Osteoblast (primary cell): ENCODE measurements at regions not wholly inside any gene's neighbourhood (a gene's known extent, or its start where the extent isn't known, plus 50 kb on each side); places are given as distances from the start of the nearest gene placed in this dataset.

Source experiments
- DNase-seq: peaks from one replicate; pipeline ENCODE4 v3.0.0; 2011; ENCODE audit warnings: low spot score, mixed read lengths; ENCODE audit not compliant: insufficient read length; ENCODE audit errors: missing footprints
- H2AFZ ChIP-seq: 2 replicates; pipeline ENCODE4 v1.6.0; 2011; ENCODE audit warnings: mild to moderate bottlenecking, low read length
- H3K27ac ChIP-seq: 2 replicates; pipeline ENCODE4 v1.5.1; 2011; ENCODE audit warnings: mild to moderate bottlenecking, low read depth, low read length, moderate library complexity
- H3K27me3 ChIP-seq: 2 replicates; pipeline ENCODE4 v1.6.0; 2012; ENCODE audit warnings: mild to moderate bottlenecking, control low read depth, inconsistent platforms, low read length, moderate library complexity; ENCODE audit not compliant: insufficient read depth
- H3K36me3 ChIP-seq: 2 replicates; pipeline ENCODE4 v1.5.1; 2011; ENCODE audit warnings: mild to moderate bottlenecking, low read length, control low read depth, moderate library complexity; ENCODE audit not compliant: insufficient read depth
- H3K4me1 ChIP-seq: 2 replicates; pipeline ENCODE4 v1.5.1; 2011; ENCODE audit warnings: mild to moderate bottlenecking, low read length, control low read depth, moderate library complexity; ENCODE audit not compliant: insufficient read depth
- H3K4me2 ChIP-seq: 2 replicates; pipeline ENCODE4 v1.6.0; 2011; ENCODE audit warnings: mild to moderate bottlenecking, low read length; ENCODE audit not compliant: insufficient read depth
- H3K4me3 ChIP-seq: fragments of 200-600 bp; sonication (generic); 3 replicates; pipeline ENCODE4 v1.5.1; 2012; ENCODE audit warnings: mild to moderate bottlenecking, low read length, inconsistent platforms; ENCODE audit not compliant: insufficient read depth
- H3K79me2 ChIP-seq: 2 replicates; pipeline ENCODE4 v1.6.0; 2012; ENCODE audit warnings: mild to moderate bottlenecking, low read length, control low read depth, inconsistent platforms; ENCODE audit not compliant: insufficient read depth
- H3K9me3 ChIP-seq: 2 replicates; pipeline ENCODE4 v1.5.1; 2011; ENCODE audit warnings: low read depth, low read length, control low read depth
- H4K20me1 ChIP-seq: 2 replicates; pipeline ENCODE4 v1.6.0; 2012; ENCODE audit warnings: mild to moderate bottlenecking, low read length, control low read depth; ENCODE audit not compliant: insufficient read depth
- CTCF ChIP-seq: IDR thresholded peaks from 2 replicates; pipeline ENCODE4 v1.5.1; 2011; ENCODE audit warnings: mild to moderate bottlenecking, low read depth, low read length, moderate library complexity; ENCODE audit errors: extremely low read depth

- Histone ChIP-seq H3K4me1 (no peaks in the 10 kb centered on the region), H3K4me3 (no peak overlapping the region), H4K20me1 (no peaks in the 10 kb centered on the region), H3K4me2 (no peak overlapping the region), H3K9me3 (no peaks in the 10 kb centered on the region), H3K36me3 (no peaks in the 10 kb centered on the region), H3K79me2 (no peaks in the 10 kb centered on the region), H3K27me3 (no peaks in the 10 kb centered on the region), H2AFZ (no peak overlapping the region), H3K27ac (no peak overlapping the region)
- DNase-seq, result no peak
- no peak for TF ChIP-seq CTCF
Observed at GRCh38 chr2:40962026-40962425, 510.1 kb upstream of the SLC8A1 start.

GRCh38 chr2:40964509-40965250, 512.8 kb upstream of the SLC8A1 start:
- no peak for TF ChIP-seq CTCF
- Histone ChIP-seq H3K4me1 (no peaks in the 10 kb centered on the region), H3K27ac (no peak overlapping the region), H2AFZ (no peak overlapping the region), H3K9me3 (no peaks in the 10 kb centered on the region), H3K4me2 (no peak overlapping the region), H3K4me3 (no peak overlapping the region), H3K79me2 (no peaks in the 10 kb centered on the region), H3K36me3 (no peaks in the 10 kb centered on the region), H4K20me1 (no peaks in the 10 kb centered on the region), H3K27me3 (no peaks in the 10 kb centered on the region)
- no peak for DNase-seq

GRCh38 chr2:40967451-40967850, 515.6 kb upstream of the SLC8A1 start:
- H3K27me3 ChIP-seq, result no peaks in the 10 kb centered on the region
- no peak overlapping the region for H3K4me2 ChIP-seq
- no peak overlapping the region for H3K27ac ChIP-seq
- TF ChIP-seq CTCF, result no peak
- H3K9me3 ChIP-seq, result no peaks in the 10 kb centered on the region
- H3K79me2 ChIP-seq, result no peaks in the 10 kb centered on the region
- H3K4me3 ChIP-seq, result no peak overlapping the region
- no peaks in the 10 kb centered on the region for H3K4me1 ChIP-seq
- DNase-seq, result no peak
- H2AFZ ChIP-seq, result no peak overlapping the region
- no peaks in the 10 kb centered on the region for H4K20me1 ChIP-seq
- no peaks in the 10 kb centered on the region for H3K36me3 ChIP-seq

- no peak for TF ChIP-seq CTCF
- Histone ChIP-seq H3K79me2 (no peaks in the 10 kb centered on the region), H3K9me3 (no peaks in the 10 kb centered on the region), H3K27me3 (no peaks in the 10 kb centered on the region), H3K36me3 (no peaks in the 10 kb centered on the region), H4K20me1 (no peaks in the 10 kb centered on the region), H3K4me2 (no peak overlapping the region), H3K4me3 (no peak overlapping the region), H3K4me1 (no peaks in the 10 kb centered on the region), H3K27ac (no peak overlapping the region), H2AFZ (no peak overlapping the region)
- DNase-seq, result no peak
Observed at GRCh38 chr2:40975151-40975550, 523.3 kb upstream of the SLC8A1 start.
